ENCODE measurements at regions not wholly inside any gene's neighbourhood (a gene's known extent, or its start where the extent isn't known, plus 50 kb on each side); places are given as distances from the start of the nearest gene placed in this dataset.

DNA sequence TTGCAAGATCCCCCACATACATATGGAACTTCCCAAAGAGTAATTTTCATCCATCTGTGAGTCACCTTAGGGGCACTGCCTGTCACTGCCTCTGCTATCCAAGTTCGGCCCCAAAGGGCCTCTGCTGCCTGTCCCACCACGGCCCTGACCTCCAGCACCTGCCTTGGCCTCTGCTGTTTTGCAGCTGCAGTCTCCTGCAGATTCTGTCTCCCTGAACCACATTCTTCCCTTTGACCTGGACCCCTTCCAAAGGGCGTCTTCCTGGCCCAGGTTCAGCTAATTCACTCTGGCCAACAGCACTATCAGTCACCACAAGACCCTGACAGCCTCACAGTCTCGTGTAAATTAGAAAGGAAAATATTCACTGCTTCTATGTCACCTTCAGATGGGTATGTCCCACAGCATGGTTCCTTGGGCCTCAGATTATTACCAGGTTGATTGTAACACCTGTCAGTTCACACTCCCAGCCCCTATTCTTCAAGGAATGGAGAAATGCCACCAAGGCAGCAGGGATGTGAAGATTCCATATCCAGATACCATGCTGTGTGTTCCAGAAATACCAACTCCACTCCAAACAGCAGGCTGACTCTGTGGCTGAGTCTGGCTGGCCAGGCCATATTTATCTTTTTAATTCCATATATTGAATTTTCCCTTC is 479.3 kb downstream of the ARHGEF28 start:
- TF ChIP-seq EZH2phosphoT487 (IDR thresholded peaks at IDR 0.05; ENCODE audit: borderline replicate concordance): no peak
- TF ChIP-seq, protein P1, sequence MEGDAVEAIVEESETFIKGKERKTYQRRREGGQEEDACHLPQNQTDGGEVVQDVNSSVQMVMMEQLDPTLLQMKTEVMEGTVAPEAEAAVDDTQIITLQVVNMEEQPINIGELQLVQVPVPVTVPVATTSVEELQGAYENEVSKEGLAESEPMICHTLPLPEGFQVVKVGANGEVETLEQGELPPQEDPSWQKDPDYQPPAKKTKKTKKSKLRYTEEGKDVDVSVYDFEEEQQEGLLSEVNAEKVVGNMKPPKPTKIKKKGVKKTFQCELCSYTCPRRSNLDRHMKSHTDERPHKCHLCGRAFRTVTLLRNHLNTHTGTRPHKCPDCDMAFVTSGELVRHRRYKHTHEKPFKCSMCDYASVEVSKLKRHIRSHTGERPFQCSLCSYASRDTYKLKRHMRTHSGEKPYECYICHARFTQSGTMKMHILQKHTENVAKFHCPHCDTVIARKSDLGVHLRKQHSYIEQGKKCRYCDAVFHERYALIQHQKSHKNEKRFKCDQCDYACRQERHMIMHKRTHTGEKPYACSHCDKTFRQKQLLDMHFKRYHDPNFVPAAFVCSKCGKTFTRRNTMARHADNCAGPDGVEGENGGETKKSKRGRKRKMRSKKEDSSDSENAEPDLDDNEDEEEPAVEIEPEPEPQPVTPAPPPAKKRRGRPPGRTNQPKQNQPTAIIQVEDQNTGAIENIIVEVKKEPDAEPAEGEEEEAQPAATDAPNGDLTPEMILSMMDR (conservative IDR thresholded peaks at IDR 0.05; ENCODE audit: low read length): no peak
- peaks cover 29% of the 10 kb centered on the region for H3K4me1 ChIP-seq (ENCODE audit: insufficient read depth, low read length, poor library complexity, severe bottlenecking)
- no peak overlapping the region for H3K4me2 ChIP-seq (ENCODE audit: low read depth, low read length, poor library complexity, severe bottlenecking)
- H3K9ac ChIP-seq (ENCODE audit: low read depth, low read length, poor library complexity, severe bottlenecking): no peak overlapping the region
- no peaks in the 10 kb centered on the region for H3K79me2 ChIP-seq (ENCODE audit: insufficient read depth, low read length)
- no peaks in the 10 kb centered on the region for H4K20me1 ChIP-seq (ENCODE audit: insufficient read depth, low read length, poor library complexity, severe bottlenecking)
- H3F3A ChIP-seq (ENCODE audit: low read depth): no peaks in the 10 kb centered on the region
- no peaks in the 10 kb centered on the region for H3K36me3 ChIP-seq (ENCODE audit: insufficient read depth, low read length)
- no peaks in the 10 kb centered on the region for H3K9me2 ChIP-seq (replicated peaks; ENCODE audit: low read depth, low read length)
- H3K27me3 ChIP-seq (ENCODE audit: insufficient read depth, low read length, poor library complexity, severe bottlenecking): no peaks in the 10 kb centered on the region
- no peak overlapping the region for H3K4me3 ChIP-seq (ENCODE audit: low read length, poor library complexity, severe bottlenecking)
- no peak overlapping the region for H2AFZ ChIP-seq (ENCODE audit: low read length)
- H3K9me3 ChIP-seq (ENCODE audit: insufficient read depth, low read depth, low read length): no peaks in the 10 kb centered on the region

DNA sequence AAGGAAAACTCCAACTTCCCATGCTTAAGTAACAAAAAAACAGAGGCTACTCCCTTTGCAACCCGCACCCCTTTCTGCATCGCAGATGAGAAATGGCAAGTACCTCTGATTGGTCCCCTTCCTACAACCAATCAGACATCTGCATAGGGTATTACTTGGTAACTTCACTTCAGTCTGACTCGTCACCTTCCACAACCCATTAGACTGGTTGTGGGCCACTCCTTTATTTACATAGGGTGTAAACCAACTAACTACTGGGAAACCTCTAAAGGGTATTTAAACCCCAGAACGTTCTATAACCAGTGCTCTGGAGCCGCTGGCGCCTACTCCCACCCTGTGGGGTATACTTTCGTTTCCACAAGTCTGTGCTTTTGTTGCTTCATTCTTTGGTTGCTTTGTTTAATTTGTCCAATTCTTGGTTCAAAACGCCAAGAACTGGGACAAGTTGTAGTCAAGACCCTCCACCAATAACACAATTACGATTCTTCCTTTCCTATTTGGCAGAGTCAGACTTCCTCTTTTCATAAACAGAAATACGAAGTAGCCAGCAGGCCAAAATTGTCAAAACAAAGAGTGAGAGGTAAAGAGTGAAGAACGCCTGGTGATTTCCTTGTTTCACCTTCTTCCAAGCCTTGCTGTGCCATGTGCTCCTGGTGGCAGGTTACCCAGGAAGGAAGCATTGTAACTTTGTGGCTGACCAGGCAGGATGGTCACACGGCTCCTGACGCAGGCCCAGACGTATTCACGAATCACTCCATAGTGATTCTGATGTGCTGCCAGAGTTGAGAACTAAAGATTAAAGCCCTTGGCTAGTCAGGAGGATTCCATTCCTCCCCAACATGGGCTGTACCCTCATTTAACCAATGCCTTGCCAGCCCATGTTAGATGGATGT is 477.4 kb downstream of the ARHGEF28 start:
- Histone ChIP-seq H4K20me1 (ENCODE audit: insufficient read depth, low read length, poor library complexity, severe bottlenecking) (no peaks in the 10 kb centered on the region), H3K79me2 (ENCODE audit: insufficient read depth, low read length) (no peaks in the 10 kb centered on the region), H3K9me3 (ENCODE audit: insufficient read depth, low read depth, low read length) (0 out of 2 replicates have a peak, but pooled peaks cover 4% of the 10 kb centered on the region), H3F3A (ENCODE audit: low read depth) (peaks cover 9% of the 10 kb centered on the region), H3K4me2 (ENCODE audit: low read depth, low read length, poor library complexity, severe bottlenecking) (no peak overlapping the region), H3K9ac (ENCODE audit: low read depth, low read length, poor library complexity, severe bottlenecking) (no peak overlapping the region), H3K4me1 (ENCODE audit: insufficient read depth, low read length, poor library complexity, severe bottlenecking) (peaks cover 37% of the 10 kb centered on the region), H2AFZ (ENCODE audit: low read length) (peak overlapping the region; percentile 58; the same call in 1 of the 2 replicates), H3K36me3 (ENCODE audit: insufficient read depth, low read length) (no peaks in the 10 kb centered on the region), H3K4me3 (ENCODE audit: low read length, poor library complexity, severe bottlenecking) (no peak overlapping the region), H3K27me3 (ENCODE audit: insufficient read depth, low read length, poor library complexity, severe bottlenecking) (no peaks in the 10 kb centered on the region), H3K9me2 (replicated peaks; ENCODE audit: low read depth, low read length) (no peaks in the 10 kb centered on the region)
- no peak for TF ChIP-seq EZH2phosphoT487 (IDR thresholded peaks at IDR 0.05; ENCODE audit: borderline replicate concordance)
- TF ChIP-seq, protein P1 (conservative IDR thresholded peaks at IDR 0.05; ENCODE audit: low read length): no peak

DNA sequence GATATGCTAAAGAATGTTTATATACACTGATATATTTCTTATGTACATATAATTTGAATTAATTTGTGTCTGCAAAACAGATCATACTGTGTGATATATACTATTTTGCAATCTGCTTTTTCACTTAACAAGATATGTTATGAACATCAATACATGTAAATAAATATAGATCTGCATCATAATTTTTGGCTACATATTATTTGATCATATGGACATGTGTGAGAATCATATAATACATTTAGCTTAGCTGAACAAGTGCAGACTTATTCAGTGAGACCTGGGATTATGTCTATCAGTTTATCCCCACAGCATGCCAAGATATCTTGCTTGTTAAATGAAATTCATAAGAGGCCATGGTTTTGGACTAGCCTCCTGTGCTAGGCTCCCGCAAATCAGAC is 474.3 kb downstream of the ARHGEF28 start:
- TF ChIP-seq, protein P1 (conservative IDR thresholded peaks at IDR 0.05; ENCODE audit: low read length): no peak
- TF ChIP-seq EZH2phosphoT487 (IDR thresholded peaks at IDR 0.05; ENCODE audit: borderline replicate concordance): no peak
- Histone ChIP-seq H3F3A (ENCODE audit: low read depth) (peaks cover 9% of the 10 kb centered on the region), H3K4me2 (ENCODE audit: low read depth, low read length, poor library complexity, severe bottlenecking) (no peak overlapping the region)

More for the DNA sequence above, 474.3 kb downstream of the ARHGEF28 start:
- no peaks in the 10 kb centered on the region for H4K20me1 ChIP-seq (ENCODE audit: insufficient read depth, low read length, poor library complexity, severe bottlenecking)
- H3K4me1 ChIP-seq (ENCODE audit: insufficient read depth, low read length, poor library complexity, severe bottlenecking): peaks cover 57% of the 10 kb centered on the region
- no peaks in the 10 kb centered on the region for H3K36me3 ChIP-seq (ENCODE audit: insufficient read depth, low read length)
- H2AFZ ChIP-seq (ENCODE audit: low read length): no peak overlapping the region
- H3K9ac ChIP-seq (ENCODE audit: low read depth, low read length, poor library complexity, severe bottlenecking): no peak overlapping the region
- H3K79me2 ChIP-seq (ENCODE audit: insufficient read depth, low read length): no peaks in the 10 kb centered on the region
- H3K9me2 ChIP-seq (replicated peaks; ENCODE audit: low read depth, low read length): no peaks in the 10 kb centered on the region
- 0 out of 2 replicates have a peak, but pooled peaks cover 4% of the 10 kb centered on the region for H3K9me3 ChIP-seq (ENCODE audit: insufficient read depth, low read depth, low read length)
- H3K27me3 ChIP-seq (ENCODE audit: insufficient read depth, low read length, poor library complexity, severe bottlenecking): no peaks in the 10 kb centered on the region
- no peak overlapping the region for H3K4me3 ChIP-seq (ENCODE audit: low read length, poor library complexity, severe bottlenecking)

Measured in Loucy (cell line).